Endothelial cell of umbilical vein (primary cell): ENCODE measurements at regions not wholly inside any gene's neighbourhood (a gene's known extent, or its start where the extent isn't known, plus 50 kb on each side); places are given as distances from the start of the nearest gene placed in this dataset.

Experiments used
- BruUV-seq: library from RNA; stranded (reverse); fragments of 400-500 nt; replicated peaks from 2 replicates; lab custom pipeline; 2021; lab: Mats Ljungman, UMichigan
- CTCF ChIA-PET: fragments of 300-600, 350-600 bp; sonication (Branson Sonifier 250); formaldehyde crosslinking; loops from one replicate; lab custom pipeline; 2021; ENCODE audit warnings: antibody characterized with exemption, inconsistent platforms; lab: Charles Lee
- POLR2A ChIA-PET: fragments of 300-600, 350-600 bp; sonication (Branson Sonifier 250); formaldehyde crosslinking; loops from one replicate; lab custom pipeline; 2021; ENCODE audit warnings: antibody characterized with exemption, inconsistent platforms; lab: Charles Lee
- DNase-seq: peaks from one replicate; pipeline ENCODE4 v3.0.0-alpha.2; 2011; ENCODE audit warnings: low read depth, low spot score
- FAIRE-seq: peaks from 2 replicates; lab custom pipeline; 2011; peaks lifted over from hg19 to GRCh38; lab: Jason Lieb, UNC
- H2AFZ ChIP-seq: 2 replicates; pipeline ENCODE4 v1.6.0; 2012; ENCODE audit warnings: low read depth, low read length, control low read depth, inconsistent platforms
- H3K27ac ChIP-seq: 2 replicates; pipeline ENCODE4 v1.5.1; 2011; ENCODE audit warnings: low read depth, mild to moderate bottlenecking, control low read depth, low read length, moderate library complexity; ENCODE audit not compliant: insufficient read depth
- H3K27me3 ChIP-seq, 2 experiments: 2 replicates each; pipeline versions ENCODE4 v1.6.0 to v1.6.1; 2011; ENCODE audit warnings: low read length in 2 of 2, mixed read lengths in 1 of 2; ENCODE audit not compliant: control insufficient read depth in 2 of 2, insufficient read depth in 2 of 2
- H3K36me3 ChIP-seq, 2 experiments: 2 replicates in 1 of 2; 3 replicates in 1 of 2; pipeline ENCODE4 v1.5.1; 2011; ENCODE audit warnings: low read length in 2 of 2, mild to moderate bottlenecking in 1 of 2, moderate library complexity in 1 of 2; ENCODE audit not compliant: control insufficient read depth in 2 of 2, insufficient read depth in 2 of 2; ENCODE audit errors: extremely low read depth in 1 of 2
- H3K4me1 ChIP-seq: 3 replicates; pipeline ENCODE4 v1.5.1; 2011; ENCODE audit warnings: mild to moderate bottlenecking, low read length; ENCODE audit not compliant: control insufficient read depth, insufficient read depth; ENCODE audit errors: extremely low read depth
- H3K4me2 ChIP-seq: 2 replicates; pipeline ENCODE4 v1.6.1; 2011; ENCODE audit warnings: low read length, control low read depth, mixed read lengths; ENCODE audit not compliant: insufficient read depth
- H3K4me3 ChIP-seq, 3 experiments: fragments of 200-600 bp in 1 of 3; sonication (generic), shearing (Covaris generic) in 1 of 3; replicated peaks in 1 of 3; 2 replicates each; pipeline ENCODE4 v1.5.1; 2011 to 2016; ENCODE audit warnings: control low read depth in 3 of 3, low read length in 3 of 3, mild to moderate bottlenecking in 2 of 3, inconsistent platforms in 1 of 3, low read depth in 1 of 3, moderate library complexity in 1 of 3; ENCODE audit not compliant: insufficient read depth in 1 of 3
- H3K79me2 ChIP-seq: 2 replicates; pipeline ENCODE4 v1.6.0; 2012; ENCODE audit warnings: low read length, inconsistent platforms; ENCODE audit not compliant: control insufficient read depth, insufficient read depth
- H3K9ac ChIP-seq: replicated peaks from 2 replicates; pipeline ENCODE3; 2011; ENCODE audit warnings: low read length, control low read depth; ENCODE audit not compliant: insufficient read depth; ENCODE audit errors: extremely low read depth
- H3K9me1 ChIP-seq: replicated peaks from 3 replicates; pipeline ENCODE4 v1.6.0; 2011; ENCODE audit warnings: mild to moderate bottlenecking, low read length; ENCODE audit not compliant: control insufficient read depth, insufficient read depth; ENCODE audit errors: extremely low read depth
- H3K9me3 ChIP-seq: replicated peaks from 2 replicates; pipeline ENCODE4 v1.5.1; 2012; ENCODE audit warnings: low read length, inconsistent platforms; ENCODE audit not compliant: control insufficient read depth, insufficient read depth
- H4K20me1 ChIP-seq: replicated peaks from 2 replicates; pipeline ENCODE3; 2011; ENCODE audit warnings: mild to moderate bottlenecking, low read length; ENCODE audit not compliant: control insufficient read depth, insufficient read depth; ENCODE audit errors: extremely low read depth
- EZH2 ChIP-seq: IDR thresholded peaks from 2 replicates; pipeline ENCODE4 v1.6.1; 2012; ENCODE audit warnings: borderline replicate concordance, low read depth, mild to moderate bottlenecking, moderate library complexity, low read length, inconsistent platforms; ENCODE audit not compliant: severe bottlenecking
- FOS ChIP-seq: IDR thresholded peaks from 2 replicates; pipeline ENCODE4 v1.6.1; 2011; ENCODE audit warnings: mild to moderate bottlenecking, low read length, moderate library complexity, borderline replicate concordance; ENCODE audit not compliant: insufficient read depth
- GATA2 ChIP-seq: IDR thresholded peaks from 2 replicates; pipeline ENCODE4 v1.7.0; 2011; ENCODE audit warnings: low read depth, mild to moderate bottlenecking, moderate library complexity, mixed read lengths, low read length; ENCODE audit not compliant: insufficient read length, insufficient read depth
- JUN ChIP-seq: IDR thresholded peaks from 2 replicates; pipeline ENCODE4 v1.6.1; 2011; ENCODE audit warnings: borderline replicate concordance, low read depth; ENCODE audit not compliant: insufficient read length, insufficient read depth
- MYC ChIP-seq: IDR thresholded peaks from one replicate; pipeline ENCODE4 v1.6.1; 2011; ENCODE audit warnings: mild to moderate bottlenecking, low read depth, low read length
- POLR2A ChIP-seq: IDR thresholded peaks from 2 replicates; pipeline ENCODE4 v1.6.1; 2012; ENCODE audit warnings: low read depth, mild to moderate bottlenecking, control low read depth, low read length
- POLR2AphosphoS5 ChIP-seq: IDR thresholded peaks from 2 replicates; pipeline ENCODE4 v1.6.1; 2012; ENCODE audit warnings: low read depth, mild to moderate bottlenecking, control low read depth, low read length, moderate library complexity; ENCODE audit not compliant: insufficient read depth
- dilution Hi-C: fragments of 300-500 bp; cut with MboI; formaldehyde crosslinking; loops from one replicate; pipeline ENCODE4 v1.15.0; 2019; ENCODE audit warnings: low sequenced_read_pairs; ENCODE audit not compliant: extremely low pct_ligation_motif_present
- intact Hi-C: fragments of 100-400 bp; cut with micrococcal nuclease; formaldehyde crosslinking; loops from one replicate; pipeline ENCODE4 v1.10.0; 2022
- TF ChIP-seq, protein P1 (sequence below), 2 donors: IDR thresholded peaks; 1 replicate in 1 of 2; 2 replicates in 1 of 2; pipeline ENCODE4 v1.5.1; 2011; ENCODE audit warnings: low read length in 2 of 2, mild to moderate bottlenecking in 2 of 2, moderate library complexity in 2 of 2, control low read depth in 1 of 2, inconsistent platforms in 1 of 2, low read depth in 1 of 2; ENCODE audit not compliant: insufficient read depth in 1 of 2; ENCODE audit errors: extremely low read depth in 1 of 2
- TF ChIP-seq, protein P2 (sequence below): IDR thresholded peaks from 2 replicates; pipeline ENCODE4 v1.6.1; 2011; ENCODE audit not compliant: insufficient read depth, insufficient read length

DNA sequence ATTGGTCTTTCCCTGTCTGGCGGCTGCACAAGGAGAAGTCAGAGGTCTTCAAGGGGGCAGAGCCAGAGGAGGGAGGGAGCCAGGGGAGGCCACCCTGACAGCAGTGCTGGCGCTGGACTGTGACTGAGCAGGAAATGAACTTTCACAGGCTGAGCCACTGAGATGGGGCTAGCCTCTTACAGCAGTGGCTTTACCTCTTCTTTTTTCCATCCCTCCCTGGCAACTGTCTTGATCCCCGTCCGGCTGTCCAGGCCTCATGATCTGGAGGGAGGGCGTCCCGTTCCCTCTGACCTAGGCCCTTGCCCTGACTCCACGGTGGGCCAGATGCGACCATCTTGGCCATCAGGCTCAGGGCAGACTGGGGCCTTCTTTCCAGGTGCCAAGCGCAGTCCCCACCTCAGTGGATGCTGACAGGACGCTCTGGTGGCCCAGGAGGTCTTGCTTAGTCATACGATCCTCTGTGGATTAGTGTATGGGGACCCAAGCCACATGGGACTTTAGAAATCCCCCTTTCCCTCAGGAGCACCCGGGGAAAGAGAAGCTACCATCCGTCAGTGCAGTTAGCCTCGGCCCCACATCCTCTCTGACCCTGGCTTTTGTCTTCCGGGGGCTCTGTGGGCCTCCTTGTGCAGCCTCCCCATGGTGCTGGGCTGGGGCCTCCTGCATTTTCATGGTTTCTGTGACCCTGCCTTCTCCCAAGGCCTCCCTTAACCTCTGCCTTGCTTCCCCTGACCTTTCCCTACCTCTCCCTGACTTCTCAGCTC, 57.4 kb upstream of the CCDC167 start:
- CTCF ChIA-PET: interaction anchor here (2.1 to 4.7 kb wide), 2 partner anchors 9 to 10 kb away, joined by 5 to 37 read pairs; no protein-coding TSS in a partner anchor
- H3K27ac ChIP-seq: no peak overlapping the region
- no TSS peak for BruUV-seq
- no peak overlapping the region for H2AFZ ChIP-seq
- H3K79me2 ChIP-seq: no peaks in the 10 kb centered on the region
- H3K27me3 ChIP-seq: peaks cover 2 to 7% of the 10 kb centered on the region in 2 experiments
- POLR2A ChIA-PET: no interaction called here
- H4K20me1 ChIP-seq: no peaks in the 10 kb centered on the region
- DNase-seq: no peak
- peaks cover 19% of the 10 kb centered on the region for H3K4me1 ChIP-seq
- no peak overlapping the region for H3K4me3 ChIP-seq
- TF ChIP-seq POLR2A: no peak
- TF ChIP-seq FOS: no peak
- TF ChIP-seq POLR2AphosphoS5: no peak
- no peak for TF ChIP-seq GATA2
- no peak for TF ChIP-seq MYC
- no peak for TF ChIP-seq EZH2
- TF ChIP-seq, protein P1, sequence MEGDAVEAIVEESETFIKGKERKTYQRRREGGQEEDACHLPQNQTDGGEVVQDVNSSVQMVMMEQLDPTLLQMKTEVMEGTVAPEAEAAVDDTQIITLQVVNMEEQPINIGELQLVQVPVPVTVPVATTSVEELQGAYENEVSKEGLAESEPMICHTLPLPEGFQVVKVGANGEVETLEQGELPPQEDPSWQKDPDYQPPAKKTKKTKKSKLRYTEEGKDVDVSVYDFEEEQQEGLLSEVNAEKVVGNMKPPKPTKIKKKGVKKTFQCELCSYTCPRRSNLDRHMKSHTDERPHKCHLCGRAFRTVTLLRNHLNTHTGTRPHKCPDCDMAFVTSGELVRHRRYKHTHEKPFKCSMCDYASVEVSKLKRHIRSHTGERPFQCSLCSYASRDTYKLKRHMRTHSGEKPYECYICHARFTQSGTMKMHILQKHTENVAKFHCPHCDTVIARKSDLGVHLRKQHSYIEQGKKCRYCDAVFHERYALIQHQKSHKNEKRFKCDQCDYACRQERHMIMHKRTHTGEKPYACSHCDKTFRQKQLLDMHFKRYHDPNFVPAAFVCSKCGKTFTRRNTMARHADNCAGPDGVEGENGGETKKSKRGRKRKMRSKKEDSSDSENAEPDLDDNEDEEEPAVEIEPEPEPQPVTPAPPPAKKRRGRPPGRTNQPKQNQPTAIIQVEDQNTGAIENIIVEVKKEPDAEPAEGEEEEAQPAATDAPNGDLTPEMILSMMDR (IDR thresholded peaks at IDR 0.05; ENCODE audit: extremely low read depth in 1 of 2, insufficient read depth in 1 of 2, low read depth in 1 of 2, low read length in 2 of 2): no peak
- TF ChIP-seq, protein P2, sequence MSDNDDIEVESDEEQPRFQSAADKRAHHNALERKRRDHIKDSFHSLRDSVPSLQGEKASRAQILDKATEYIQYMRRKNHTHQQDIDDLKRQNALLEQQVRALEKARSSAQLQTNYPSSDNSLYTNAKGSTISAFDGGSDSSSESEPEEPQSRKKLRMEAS: no peak
- TF ChIP-seq JUN: no peak
- no peaks in the 10 kb centered on the region for H3K9me3 ChIP-seq
- no peak overlapping the region for H3K4me2 ChIP-seq
- no peak for FAIRE-seq
- intact Hi-C loops (no loop called here), dilution Hi-C loops (no loop called here)
- H3K9me1 ChIP-seq: no peaks in the 10 kb centered on the region
- no peak overlapping the region for H3K9ac ChIP-seq
- H3K36me3 ChIP-seq: no peaks in the 10 kb centered on the region
